ENCODE measurements at regions not wholly inside any gene's neighbourhood (a gene's known extent, or its start where the extent isn't known, plus 50 kb on each side); places are given as distances from the start of the nearest gene placed in this dataset.

DNA sequence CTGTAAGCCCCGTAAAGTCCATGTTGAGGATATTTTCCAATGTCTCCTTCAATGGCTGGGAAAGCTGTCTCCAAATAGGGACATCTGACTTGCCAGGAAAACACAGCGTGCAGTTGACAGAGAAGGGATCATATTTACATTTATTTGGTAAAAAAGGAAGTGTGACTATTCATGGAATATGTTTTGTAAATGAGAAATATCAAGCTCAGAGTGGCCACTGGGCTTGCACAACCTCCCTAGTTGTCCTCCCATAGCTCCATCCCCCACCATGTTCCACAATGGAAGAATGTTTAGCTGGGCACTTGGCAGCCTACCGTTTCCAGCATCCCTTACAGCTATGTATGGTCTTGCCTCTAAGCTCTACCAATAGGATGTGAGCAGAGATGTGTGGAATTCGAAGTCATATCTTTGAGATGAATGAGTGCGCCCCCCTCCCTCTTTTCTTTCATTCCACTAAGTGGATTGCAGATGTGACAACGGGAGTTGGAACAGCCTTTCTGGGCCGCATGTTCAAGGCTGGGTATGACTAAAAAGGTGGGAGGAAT, 306.6 kb upstream of the ZMIZ1 start:
- ATAC-seq (no peak), DNase-seq (ENCODE audit: missing footprints) (no peak)
- intact Hi-C loops (cut with DNase I), result no loop called here

DNA sequence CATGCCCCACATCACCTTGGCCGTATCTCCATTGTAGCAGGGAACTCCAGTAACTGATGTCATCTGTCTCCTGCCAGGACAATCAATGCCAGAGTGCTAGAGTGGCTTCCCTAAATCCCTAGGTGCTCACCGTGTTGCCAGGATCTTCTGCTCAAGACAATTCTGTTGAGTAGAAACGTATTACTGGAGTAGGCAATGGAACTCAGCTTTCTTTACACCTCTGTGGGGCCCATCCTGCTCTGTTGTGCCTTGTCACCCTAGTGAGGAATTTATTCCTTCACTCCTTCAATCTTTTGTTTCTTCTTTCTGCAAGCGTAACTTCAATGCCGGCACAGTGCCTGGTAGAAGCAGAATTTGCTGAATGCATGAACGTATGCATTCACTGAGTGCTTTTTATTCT, 305.5 kb upstream of the ZMIZ1 start:
- DNase-seq (ENCODE audit: missing footprints) (no peak), ATAC-seq (no peak)
- intact Hi-C loops (cut with DNase I), result no loop called here

- no peak for DNase-seq (ENCODE audit: missing footprints)
- intact Hi-C loops (cut with DNase I), result no loop called here
Measured at GRCh38 chr10:78763651-78764395, 304.9 kb upstream of the ZMIZ1 start.

DNA sequence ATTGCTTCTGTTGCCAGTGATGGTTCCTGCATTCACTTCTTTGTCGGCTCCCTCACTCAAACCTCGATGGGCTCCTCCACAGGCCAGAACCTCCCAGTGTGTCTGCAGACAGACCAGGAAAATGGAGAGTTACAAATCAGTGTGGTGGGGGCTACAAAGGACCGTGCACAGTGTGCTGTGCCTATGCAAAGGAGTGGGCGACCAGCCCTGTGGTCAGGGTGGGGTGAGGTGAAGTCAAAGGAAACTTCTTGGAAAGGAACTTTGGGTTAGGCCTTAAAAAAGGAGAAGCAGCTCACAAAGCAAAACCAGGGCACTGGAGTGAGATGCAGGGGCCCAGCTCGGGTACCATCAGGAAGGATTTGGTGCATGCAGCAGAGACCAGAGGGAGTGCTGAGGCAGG, 304.3 kb upstream of the ZMIZ1 start:
- ATAC-seq (no peak), DNase-seq (ENCODE audit: missing footprints) (no peak)
- intact Hi-C loops (cut with DNase I), result no loop called here

More at GRCh38 chr10:78763651-78764395, 304.9 kb upstream of the ZMIZ1 start:
- peak; percentile 72 for ATAC-seq

DNA sequence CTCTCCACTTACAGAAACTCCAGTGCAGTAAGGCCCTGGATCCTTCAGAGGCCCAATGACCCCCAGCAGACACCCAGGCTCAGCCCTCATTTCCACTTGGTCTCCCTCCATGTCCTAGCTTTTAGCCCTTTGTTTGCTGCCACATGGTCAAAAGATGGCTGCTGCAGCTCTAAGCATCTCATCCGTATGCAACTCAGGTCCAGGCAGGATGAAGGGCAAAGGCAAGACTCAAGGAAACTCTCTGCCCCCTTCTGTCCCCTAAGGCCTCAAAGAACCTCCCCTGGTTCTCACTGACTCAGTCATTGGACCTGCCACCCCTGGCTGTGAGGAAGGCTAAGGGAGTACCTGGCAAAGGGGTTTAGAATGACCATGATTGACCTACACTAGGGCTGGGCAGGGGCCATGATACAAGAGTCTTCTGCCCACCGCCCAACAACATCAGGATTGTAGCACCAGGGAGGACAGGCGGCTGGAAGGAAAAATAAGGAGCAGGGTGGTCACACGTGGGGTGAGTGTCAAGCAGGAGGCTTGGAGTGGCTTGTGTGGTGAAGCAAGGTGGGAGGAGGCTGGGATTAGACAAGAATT, 303.8 kb upstream of the ZMIZ1 start:
- ATAC-seq (no peak), DNase-seq (ENCODE audit: missing footprints) (no peak)

DNA sequence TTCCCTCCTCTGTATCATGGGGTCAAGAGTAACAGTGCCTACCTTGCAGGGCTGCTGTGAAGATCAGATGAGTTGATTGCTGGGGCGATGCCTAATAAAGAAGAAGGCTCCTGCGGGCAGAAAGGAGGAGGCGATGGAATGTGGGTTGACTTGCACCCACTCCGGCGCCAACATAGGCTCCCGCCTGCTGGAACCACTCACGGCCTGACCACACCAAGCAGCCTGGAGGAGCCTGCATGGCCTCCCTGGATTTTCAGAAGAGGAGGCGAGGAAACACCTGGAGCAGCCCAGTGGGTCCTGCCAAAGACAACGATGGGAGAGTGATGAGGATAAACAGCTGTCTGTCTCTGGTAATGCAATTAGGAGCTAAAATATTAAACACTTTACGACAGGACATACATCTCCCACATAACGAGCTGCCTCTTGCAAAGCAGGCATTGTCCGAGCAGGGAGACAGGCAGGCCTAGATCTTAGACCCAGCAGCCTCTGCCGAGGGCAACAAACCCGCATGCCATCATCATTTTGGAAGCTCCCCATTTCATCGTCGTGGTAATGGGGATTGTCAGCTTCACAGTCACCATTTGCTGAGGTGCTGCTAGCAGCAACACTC, 302.9 kb upstream of the ZMIZ1 start:
- DNase-seq (ENCODE audit: missing footprints) (no peak), ATAC-seq (no peak)
- intact Hi-C loops (cut with DNase I), result no loop called here

More for the DNA sequence above, 303.8 kb upstream of the ZMIZ1 start:
- intact Hi-C loops (cut with DNase I), result no loop called here

- intact Hi-C loops (cut with DNase I), result no loop called here
- ATAC-seq (no peak), DNase-seq (ENCODE audit: missing footprints) (no peak)
Measured at GRCh38 chr10:78766603-78767002, 302.2 kb upstream of the ZMIZ1 start.

GRCh38 chr10:78768041-78768835, 300.5 kb upstream of the ZMIZ1 start:
- ATAC-seq, result no peak
- no peak for DNase-seq (ENCODE audit: missing footprints)

GRCh38 chr10:78768876-78769275, 299.9 kb upstream of the ZMIZ1 start:
- DNase-seq (ENCODE audit: missing footprints) (no peak), ATAC-seq (no peak)
- intact Hi-C loops (cut with DNase I), result no loop called here

More at GRCh38 chr10:78768041-78768835, 300.5 kb upstream of the ZMIZ1 start:
- intact Hi-C loops (cut with DNase I), result no loop called here

GRCh38 chr10:78769526-78769925, 299.2 kb upstream of the ZMIZ1 start:
- DNase-seq (ENCODE audit: missing footprints), result no peak
- ATAC-seq, result no peak
- intact Hi-C loops (cut with DNase I), result no loop called here

- no peak for ATAC-seq
- DNase-seq (ENCODE audit: missing footprints), result no peak
- intact Hi-C loops (cut with DNase I), result no loop called here
Measured at GRCh38 chr10:78770167-78771090, 298.3 kb upstream of the ZMIZ1 start.

DNA sequence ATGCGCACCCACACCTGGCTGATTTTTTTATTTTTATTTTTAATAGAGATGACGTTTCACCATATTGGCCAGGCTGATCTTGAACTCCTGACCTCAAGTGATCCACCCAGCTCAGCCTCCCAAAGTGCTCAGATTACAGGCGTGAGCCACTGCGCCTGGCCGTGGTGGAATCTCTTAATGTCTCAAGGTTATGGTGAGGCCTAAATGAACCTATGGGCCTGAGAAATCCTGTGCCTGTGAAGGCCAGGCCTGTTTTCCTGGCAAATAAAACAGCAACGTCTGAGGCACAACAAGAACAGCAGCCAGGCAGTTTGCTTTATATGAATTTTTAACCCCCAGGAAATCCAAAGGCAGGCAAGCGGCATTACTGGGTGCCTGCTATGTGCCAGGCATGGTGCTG, 297.5 kb upstream of the ZMIZ1 start:
- DNase-seq (ENCODE audit: missing footprints) (no peak), ATAC-seq (no peak)
- intact Hi-C loops (cut with DNase I), result no loop called here

DNA sequence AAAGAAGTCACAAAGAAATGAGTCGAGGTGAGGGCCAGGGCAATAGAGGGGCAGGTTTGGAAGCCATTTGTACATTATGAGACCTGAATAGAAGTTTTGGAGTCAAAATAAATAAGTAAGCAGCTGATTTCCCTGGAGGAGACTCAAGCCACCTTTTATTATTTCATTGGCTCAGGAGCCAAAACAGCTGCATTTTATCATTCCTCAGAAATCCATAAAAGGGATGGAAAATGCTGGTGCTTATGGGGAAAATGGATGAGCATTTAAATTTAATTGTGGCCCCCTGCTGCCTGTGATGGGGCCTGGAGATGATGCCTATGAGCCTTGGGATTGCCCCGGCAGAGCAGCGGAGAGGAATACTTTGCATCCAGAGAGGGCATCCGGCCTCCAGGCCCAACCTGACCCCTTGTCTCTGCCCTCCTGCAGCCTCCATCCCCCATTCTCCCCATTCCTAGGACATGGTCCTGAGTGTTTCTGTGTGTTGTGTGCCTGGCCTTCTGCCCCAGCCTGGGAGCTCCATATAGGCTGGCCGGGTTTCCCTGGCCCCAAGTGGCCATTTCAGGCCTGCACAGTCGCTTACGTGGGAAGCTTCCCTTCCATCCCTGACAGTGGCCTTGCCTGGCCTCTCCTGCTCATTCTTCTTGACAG, 296.8 kb upstream of the ZMIZ1 start:
- no peak for DNase-seq (ENCODE audit: missing footprints)
- intact Hi-C loops (cut with DNase I), result no loop called here
- ATAC-seq, result no peak

- ATAC-seq (no peak), DNase-seq (ENCODE audit: missing footprints) (no peak)
- intact Hi-C loops (cut with DNase I), result no loop called here
Measured at GRCh38 chr10:78772486-78772885, 296.3 kb upstream of the ZMIZ1 start.

- DNase-seq (ENCODE audit: missing footprints), result no peak
- no peak for ATAC-seq
- intact Hi-C loops (cut with DNase I), result no loop called here
Measured at GRCh38 chr10:78772986-78773530, 295.7 kb upstream of the ZMIZ1 start.

DNA sequence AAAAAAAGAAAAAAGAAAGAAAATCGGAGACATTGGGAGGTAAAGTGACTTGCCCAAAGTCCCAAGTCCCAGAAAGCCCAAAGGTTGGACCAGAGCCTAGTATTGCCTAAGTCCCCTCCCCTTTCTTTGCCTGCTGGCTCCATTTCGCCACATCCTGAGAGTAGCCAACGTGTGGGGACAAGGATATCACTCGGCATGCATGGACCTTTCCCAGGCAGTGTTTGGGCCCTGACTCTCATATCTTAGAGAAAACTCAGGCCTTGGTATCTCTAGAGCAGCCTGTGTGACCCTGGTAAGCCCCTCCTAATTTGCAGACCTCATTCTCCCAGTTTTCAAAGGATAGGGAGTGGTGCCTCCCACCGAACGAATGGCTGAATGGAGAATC, 294.2 kb upstream of the ZMIZ1 start:
- DNase-seq (ENCODE audit: missing footprints) (no peak), ATAC-seq (no peak)
- intact Hi-C loops (cut with DNase I), result no loop called here

DNA sequence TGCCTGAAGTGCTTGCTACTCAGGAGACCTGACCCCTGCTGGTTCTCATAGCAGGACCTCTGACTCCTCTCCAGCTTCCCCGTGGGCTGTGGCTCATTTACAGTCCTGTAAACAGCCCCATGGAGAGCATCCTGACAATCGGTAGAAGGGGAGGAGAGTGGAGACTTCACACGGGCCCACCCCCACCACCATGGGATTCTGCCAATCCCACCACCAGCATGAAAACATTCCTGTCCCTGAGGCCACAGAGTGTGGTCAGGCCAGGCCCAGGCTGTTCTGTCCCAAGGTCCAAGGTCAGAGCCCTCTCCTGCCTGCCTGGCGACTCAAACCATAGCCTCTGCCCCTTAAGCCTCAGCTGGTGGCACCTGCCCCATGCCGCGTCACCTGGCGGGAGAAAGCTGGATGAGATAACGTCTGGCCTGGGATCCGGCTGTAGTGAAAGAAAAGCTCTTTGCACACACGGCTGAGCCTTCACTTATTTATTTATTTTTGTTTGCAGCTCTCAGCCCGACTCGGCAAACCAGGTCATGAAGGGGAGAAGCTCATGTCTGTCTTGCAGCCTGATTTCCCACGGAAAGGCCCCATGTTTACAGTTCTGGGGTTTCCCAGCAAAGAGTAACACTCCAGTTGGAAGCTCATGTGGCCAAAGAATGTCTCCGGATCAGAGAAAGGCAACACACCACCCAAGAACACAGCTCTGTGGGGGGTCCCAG, 293.6 kb upstream of the ZMIZ1 start:
- DNase-seq (ENCODE audit: missing footprints) (no peak), ATAC-seq (no peak)
- intact Hi-C loops (cut with DNase I), result no loop called here

Measured in Right ventricle myocardium inferior (tissue), 1 donor.